22Rv1 (cell line): ENCODE measurements at regions not wholly inside any gene's neighbourhood (a gene's known extent, or its start where the extent isn't known, plus 50 kb on each side); places are given as distances from the start of the nearest gene placed in this dataset.

ENCODE experiments used
- H3K27ac ChIP-seq: fragments of 450-650 bp; 2 replicates; pipeline ENCODE4 v1.5.1; 2017
- ZFX ChIP-seq: fragments of 450-650 bp; IDR thresholded peaks from 2 replicates; pipeline ENCODE4 v1.6.1; 2017; ENCODE audit warnings: antibody characterized with exemption, borderline replicate concordance
- TF ChIP-seq, protein P1 (sequence below): fragments of 450-650 bp; IDR thresholded peaks from 2 replicates; pipeline ENCODE4 v1.5.1; 2017; ENCODE audit warnings: mild to moderate bottlenecking

DNA sequence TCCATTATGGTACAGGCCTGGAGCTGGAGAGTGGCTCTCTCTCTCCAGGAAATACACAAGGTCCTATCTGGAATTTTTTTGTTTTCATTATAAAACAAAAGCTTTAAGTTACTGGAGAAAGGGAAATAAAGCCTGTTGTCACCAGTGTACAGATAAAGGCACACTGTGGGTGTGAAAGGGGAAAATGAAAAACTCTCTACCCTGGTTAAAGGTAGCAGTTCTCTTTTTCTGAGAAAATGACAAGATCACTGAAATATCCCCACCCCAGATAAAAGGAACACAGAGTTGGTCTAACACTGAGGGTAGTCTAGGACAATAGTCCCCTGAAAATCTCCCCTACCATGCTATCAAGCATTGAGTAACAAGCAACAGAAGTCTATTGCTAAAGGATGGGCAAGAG, 438.7 kb downstream of the MBD2 start:
- TF ChIP-seq ZFX: no peak
- TF ChIP-seq, protein P1, sequence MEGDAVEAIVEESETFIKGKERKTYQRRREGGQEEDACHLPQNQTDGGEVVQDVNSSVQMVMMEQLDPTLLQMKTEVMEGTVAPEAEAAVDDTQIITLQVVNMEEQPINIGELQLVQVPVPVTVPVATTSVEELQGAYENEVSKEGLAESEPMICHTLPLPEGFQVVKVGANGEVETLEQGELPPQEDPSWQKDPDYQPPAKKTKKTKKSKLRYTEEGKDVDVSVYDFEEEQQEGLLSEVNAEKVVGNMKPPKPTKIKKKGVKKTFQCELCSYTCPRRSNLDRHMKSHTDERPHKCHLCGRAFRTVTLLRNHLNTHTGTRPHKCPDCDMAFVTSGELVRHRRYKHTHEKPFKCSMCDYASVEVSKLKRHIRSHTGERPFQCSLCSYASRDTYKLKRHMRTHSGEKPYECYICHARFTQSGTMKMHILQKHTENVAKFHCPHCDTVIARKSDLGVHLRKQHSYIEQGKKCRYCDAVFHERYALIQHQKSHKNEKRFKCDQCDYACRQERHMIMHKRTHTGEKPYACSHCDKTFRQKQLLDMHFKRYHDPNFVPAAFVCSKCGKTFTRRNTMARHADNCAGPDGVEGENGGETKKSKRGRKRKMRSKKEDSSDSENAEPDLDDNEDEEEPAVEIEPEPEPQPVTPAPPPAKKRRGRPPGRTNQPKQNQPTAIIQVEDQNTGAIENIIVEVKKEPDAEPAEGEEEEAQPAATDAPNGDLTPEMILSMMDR: no peak
- no peak overlapping the region for H3K27ac ChIP-seq

DNA sequence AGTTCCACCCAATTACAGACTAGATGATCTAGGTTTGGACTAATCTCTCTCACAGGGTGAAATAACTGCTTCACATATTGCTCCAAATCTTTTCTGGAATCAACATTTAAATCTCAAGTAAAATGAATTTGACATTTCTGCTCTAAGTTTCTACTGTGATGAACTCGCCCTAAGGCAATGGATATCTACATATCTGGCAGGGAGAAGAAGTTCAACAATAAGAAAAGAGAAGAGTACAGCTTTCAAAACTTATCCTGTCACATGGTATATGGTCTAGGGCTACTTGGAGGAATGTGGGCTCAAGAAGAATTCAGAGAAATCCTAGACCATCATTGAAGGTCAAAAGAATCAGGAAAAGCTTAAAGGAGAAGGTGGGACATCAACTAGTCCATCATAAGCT, 440.2 kb downstream of the MBD2 start:
- no peak overlapping the region for H3K27ac ChIP-seq
- TF ChIP-seq, protein P1: no peak
- no peak for TF ChIP-seq ZFX

DNA sequence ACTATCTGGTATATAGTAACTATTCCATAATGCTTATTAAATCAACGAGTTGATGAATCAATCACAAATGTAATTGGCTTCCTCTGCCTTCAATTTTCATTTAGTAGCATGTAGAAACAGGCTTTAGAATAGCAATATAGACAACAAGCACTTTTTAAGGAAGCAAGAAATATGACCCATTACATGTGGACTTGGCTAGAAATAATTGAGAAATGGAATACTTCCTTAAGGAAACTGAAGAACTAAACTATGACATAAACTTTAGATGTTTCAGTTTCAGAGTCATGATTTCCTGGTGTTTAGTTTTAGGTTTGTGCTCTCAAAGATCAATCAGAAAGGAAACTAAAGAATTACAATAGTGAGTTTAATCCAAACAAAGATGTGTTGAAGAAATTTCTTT, 443.8 kb downstream of the MBD2 start:
- no peak overlapping the region for H3K27ac ChIP-seq
- TF ChIP-seq, protein P1: no peak
- no peak for TF ChIP-seq ZFX

DNA sequence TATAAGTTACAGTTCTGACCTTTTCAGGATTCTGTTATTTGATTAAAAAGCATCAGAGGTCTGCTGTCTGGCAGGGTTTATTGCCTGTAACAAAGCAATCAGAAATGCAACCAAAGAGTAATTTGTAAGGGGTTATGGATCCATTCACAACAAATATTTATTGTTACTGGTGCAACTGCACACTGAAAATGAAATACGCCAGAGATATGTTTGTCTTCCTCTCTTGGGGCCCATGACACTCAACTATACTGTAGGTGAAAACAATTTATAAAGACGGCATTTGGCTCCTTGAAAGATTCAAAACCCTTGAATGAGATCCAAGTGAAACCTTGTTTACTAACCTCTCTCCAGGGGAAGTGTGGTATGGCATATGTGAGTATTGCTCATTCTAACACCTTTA, 452.2 kb downstream of the MBD2 start:
- TF ChIP-seq ZFX: no peak
- TF ChIP-seq, protein P1: no peak
- H3K27ac ChIP-seq: 0 out of 2 replicates have a peak overlapping the region, but pooled peaks have one; percentile 2

DNA sequence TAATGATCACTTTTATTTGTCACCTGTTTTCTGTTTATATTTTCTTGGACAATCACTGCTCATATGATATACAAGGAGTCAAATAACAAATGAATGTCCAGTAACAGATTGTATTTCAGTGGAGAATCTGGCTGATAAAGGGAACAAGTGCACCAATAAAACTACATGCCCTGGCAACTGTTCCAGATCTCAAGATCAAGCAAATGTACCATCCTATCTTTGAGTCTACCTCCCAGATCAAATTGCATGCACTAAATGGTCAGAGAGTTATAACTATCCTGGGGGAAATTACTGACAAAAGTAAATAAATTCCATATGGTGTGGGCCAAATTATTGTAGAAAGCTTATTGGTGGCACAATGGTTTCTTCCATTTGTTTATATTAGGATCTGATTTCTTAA, 452.8 kb downstream of the MBD2 start:
- 0 out of 2 replicates have a peak overlapping the region, but pooled peaks have one; percentile 2 for H3K27ac ChIP-seq
- no peak for TF ChIP-seq ZFX
- TF ChIP-seq, protein P1: no peak

DNA sequence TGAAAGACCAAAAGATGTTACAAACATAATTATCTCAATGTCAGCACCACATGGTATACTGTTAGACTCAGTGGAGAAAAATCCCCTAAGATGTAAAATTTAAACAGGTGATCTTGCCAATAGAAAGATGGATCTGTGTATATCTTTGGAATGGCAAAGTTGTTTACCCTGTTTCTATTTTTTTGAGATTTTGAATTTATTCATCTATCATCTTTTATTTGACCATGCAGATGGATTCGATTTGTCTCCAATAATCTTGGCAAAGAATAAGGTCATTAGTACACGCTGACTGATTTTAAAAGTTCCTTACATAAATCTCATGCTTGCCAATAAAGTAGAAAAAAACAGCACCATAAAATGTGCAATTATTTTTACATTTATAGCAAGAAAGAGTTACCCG, 459.3 kb downstream of the MBD2 start:
- no peak overlapping the region for H3K27ac ChIP-seq
- TF ChIP-seq, protein P1: no peak
- TF ChIP-seq ZFX: no peak

DNA sequence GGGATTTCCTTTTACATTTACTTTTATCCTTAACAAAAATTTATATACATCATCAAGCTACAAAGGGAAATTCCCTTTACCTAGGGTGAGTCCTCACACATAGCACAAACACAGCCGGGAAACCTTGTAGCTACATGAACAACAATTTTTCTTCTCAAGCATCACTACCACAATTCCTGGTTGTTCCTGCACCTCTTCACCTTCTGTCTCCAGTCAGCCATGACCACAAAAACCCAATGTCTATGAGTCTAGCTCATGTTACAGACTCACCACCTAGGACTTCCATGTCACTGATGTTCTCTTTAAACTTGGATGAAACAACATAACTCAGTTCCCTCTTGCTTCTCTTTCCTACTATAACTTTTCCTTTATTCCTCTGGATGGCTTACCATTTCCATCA, 460.4 kb downstream of the MBD2 start:
- H3K27ac ChIP-seq: no peak overlapping the region
- TF ChIP-seq ZFX: no peak
- TF ChIP-seq, protein P1: no peak
